Right lobe of liver (tissue), 4 donors: ENCODE measurements at regions not wholly inside any gene's neighbourhood (a gene's known extent, or its start where the extent isn't known, plus 50 kb on each side); places are given as distances from the start of the nearest gene placed in this dataset.

ENCODE experiments used
- POLR2A ChIP-seq: fragments of 450-650 bp; IDR thresholded peaks from one replicate; pipeline ENCODE4 v1.6.1; 2017; ENCODE audit warnings: antibody characterized with exemption, mild to moderate bottlenecking
- TF ChIP-seq, protein P1 (sequence below), 4 donors: fragments of 200-600 bp in 3 of 4; fragments of 450-650 bp in 1 of 4; IDR thresholded peaks; one replicate each; pipeline versions ENCODE4 v1.5.1 to v1.8.0; 2016 to 2022; ENCODE audit warnings: antibody characterized with exemption in 4 of 4, mild to moderate bottlenecking in 2 of 4
- donor health status: DM: no; HTN: no; CAD: no.
- donor health status: DM: no; HTN: no; CAD: no.
- donor health status: DM: no; HTN: yes; CAD: no.

DNA sequence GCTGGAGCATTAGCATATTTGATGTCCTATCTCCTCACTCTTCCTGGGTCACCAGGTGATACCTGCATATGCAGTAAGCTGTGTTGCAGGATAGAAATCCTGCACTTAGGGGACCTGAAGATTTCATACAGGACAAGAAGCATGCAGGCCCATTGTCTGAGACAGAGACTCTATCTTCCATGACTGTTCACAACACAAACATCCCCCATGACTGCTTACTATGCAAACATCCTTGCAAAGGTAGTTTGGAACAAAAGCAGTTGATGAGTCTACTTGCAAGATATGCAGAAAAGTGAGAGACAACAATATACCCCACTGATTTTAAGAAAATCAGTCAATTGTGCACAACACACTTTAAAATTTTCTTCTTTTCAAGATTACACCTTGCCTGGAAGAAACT lies 108.6 kb upstream of the ZEB2 start:
- TF ChIP-seq, protein P1, sequence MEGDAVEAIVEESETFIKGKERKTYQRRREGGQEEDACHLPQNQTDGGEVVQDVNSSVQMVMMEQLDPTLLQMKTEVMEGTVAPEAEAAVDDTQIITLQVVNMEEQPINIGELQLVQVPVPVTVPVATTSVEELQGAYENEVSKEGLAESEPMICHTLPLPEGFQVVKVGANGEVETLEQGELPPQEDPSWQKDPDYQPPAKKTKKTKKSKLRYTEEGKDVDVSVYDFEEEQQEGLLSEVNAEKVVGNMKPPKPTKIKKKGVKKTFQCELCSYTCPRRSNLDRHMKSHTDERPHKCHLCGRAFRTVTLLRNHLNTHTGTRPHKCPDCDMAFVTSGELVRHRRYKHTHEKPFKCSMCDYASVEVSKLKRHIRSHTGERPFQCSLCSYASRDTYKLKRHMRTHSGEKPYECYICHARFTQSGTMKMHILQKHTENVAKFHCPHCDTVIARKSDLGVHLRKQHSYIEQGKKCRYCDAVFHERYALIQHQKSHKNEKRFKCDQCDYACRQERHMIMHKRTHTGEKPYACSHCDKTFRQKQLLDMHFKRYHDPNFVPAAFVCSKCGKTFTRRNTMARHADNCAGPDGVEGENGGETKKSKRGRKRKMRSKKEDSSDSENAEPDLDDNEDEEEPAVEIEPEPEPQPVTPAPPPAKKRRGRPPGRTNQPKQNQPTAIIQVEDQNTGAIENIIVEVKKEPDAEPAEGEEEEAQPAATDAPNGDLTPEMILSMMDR (IDR thresholded peaks at IDR 0.05): no peak
- no peak for TF ChIP-seq POLR2A
